GM12878 (cell line): ENCODE measurements at regions not wholly inside any gene's neighbourhood (a gene's known extent, or its start where the extent isn't known, plus 50 kb on each side); places are given as distances from the start of the nearest gene placed in this dataset.

Experiments used
- ATAC-seq: fragments of 200-7000 bp; cut with Tn5 transposase; 3 replicates; pipeline ENCODE4 v1.9.1; 2020; ENCODE audit warnings: mild to moderate bottlenecking, moderate library complexity
- BruUV-seq: library from RNA; stranded (reverse); fragments of 400-500 nt; replicated peaks from 2 replicates; lab custom pipeline; 2021; lab: Mats Ljungman, UMichigan
- CTCF ChIA-PET: fragments of 300-600 bp; sonication (Branson Sonifier 250); formaldehyde crosslinking; extraction: SDS; loops from one replicate; lab custom pipeline; 2021; ENCODE audit warnings: inconsistent platforms; lab: Yijun Ruan, JAX
- POLR2A ChIA-PET: fragments of 350-600 bp; formaldehyde crosslinking; extraction: SDS; loops from one replicate; lab custom pipeline; 2021; ENCODE audit warnings: inconsistent platforms; lab: Charles Lee
- RAD21 ChIA-PET: fragments of 300-600 bp; sonication (Branson Sonifier 250); formaldehyde crosslinking; loops from one replicate; lab custom pipeline; 2023; ENCODE audit warnings: antibody characterized with exemption; ENCODE audit not compliant: unreplicated experiment; lab: Charles Lee
- SMC1A ChIA-PET: fragments of 300-600 bp; sonication (Branson Sonifier 250); formaldehyde crosslinking; loops from one replicate; lab custom pipeline; 2023; ENCODE audit not compliant: unreplicated experiment, uncharacterized antibody; lab: Charles Lee
- DNase-seq: peaks from one replicate; pipeline ENCODE4 v3.0.0-alpha.2; 2011; ENCODE audit warnings: low read depth, low spot score
- FAIRE-seq: peaks from 3 replicates; lab custom pipeline; 2011; peaks lifted over from hg19 to GRCh38; lab: Jason Lieb, UNC
- H2AFZ ChIP-seq: 2 replicates; pipeline ENCODE4 v1.6.0; 2011; ENCODE audit warnings: low read depth, low read length, control low read depth; ENCODE audit not compliant: control insufficient read depth
- H3K27ac ChIP-seq: 2 replicates; pipeline ENCODE4 v1.5.1; 2011; ENCODE audit warnings: control low read depth; ENCODE audit not compliant: control insufficient read depth, insufficient read depth
- H3K27me3 ChIP-seq, 2 experiments: replicated peaks in 1 of 2; 2 replicates each; pipeline versions ENCODE4 v1.6.0 to v1.6.1; 2011; ENCODE audit warnings: low read length in 1 of 2; ENCODE audit not compliant: control insufficient read depth in 2 of 2, insufficient read depth in 2 of 2
- H3K36me3 ChIP-seq, 2 experiments: 2 replicates each; pipeline ENCODE4 v1.5.1; 2011; ENCODE audit warnings: low read length in 1 of 2; ENCODE audit not compliant: control insufficient read depth in 2 of 2, insufficient read depth in 2 of 2
- H3K4me1 ChIP-seq: 2 replicates; pipeline ENCODE4 v1.6.1; 2011; ENCODE audit warnings: mild to moderate bottlenecking, low read length, moderate library complexity, mixed read lengths; ENCODE audit not compliant: control insufficient read depth, insufficient read depth
- H3K4me2 ChIP-seq: 2 replicates; pipeline ENCODE4 v1.6.0; 2011; ENCODE audit warnings: control low read depth; ENCODE audit not compliant: control insufficient read depth, insufficient read depth
- H3K4me3 ChIP-seq: fragments of 200-600 bp; sonication (generic); 2 replicates; pipeline ENCODE4 v1.5.1; 2016
- H3K79me2 ChIP-seq: 2 replicates; pipeline ENCODE4 v1.6.0; 2011; ENCODE audit warnings: low read length; ENCODE audit not compliant: control insufficient read depth, insufficient read depth
- H3K9ac ChIP-seq: 2 replicates; pipeline ENCODE4 v1.8.0; 2011; ENCODE audit warnings: low read length, control low read depth, mixed read lengths; ENCODE audit not compliant: control insufficient read depth, insufficient read depth
- H3K9me3 ChIP-seq: replicated peaks from 3 replicates; pipeline ENCODE4 v1.5.1; 2011; ENCODE audit warnings: mild to moderate bottlenecking, low read length; ENCODE audit not compliant: control insufficient read depth, insufficient read depth
- H4K20me1 ChIP-seq: 2 replicates; pipeline ENCODE4 v1.6.0; 2011; ENCODE audit not compliant: control insufficient read depth, insufficient read depth
- FOXK2 ChIP-seq: fragments of 450-650 bp; IDR thresholded peaks from 2 replicates; pipeline ENCODE4 v1.6.1; 2017; ENCODE audit warnings: mild to moderate bottlenecking, moderate library complexity
- IKZF2 ChIP-seq, 2 experiments: fragments of 450-650 bp; IDR thresholded peaks; 2 replicates each; pipeline ENCODE4 v1.6.1; 2017; ENCODE audit warnings: mild to moderate bottlenecking in 2 of 2, moderate library complexity in 2 of 2
- POLR2AphosphoS2 ChIP-seq: IDR thresholded peaks from 2 replicates; pipeline ENCODE4 v1.6.1; 2011; ENCODE audit warnings: low read depth, mild to moderate bottlenecking, low read length, improper control_type of control experiment, moderate library complexity
- RAD21 ChIP-seq: IDR thresholded peaks from 2 replicates; pipeline ENCODE4 v1.6.1; 2011; ENCODE audit warnings: mild to moderate bottlenecking, low read depth, low read length, moderate library complexity; ENCODE audit not compliant: insufficient read depth
- RAD51 ChIP-seq: fragments of 450-650 bp; IDR thresholded peaks from 2 replicates; pipeline ENCODE4 v1.6.1; 2016; ENCODE audit warnings: moderate library complexity, mild to moderate bottlenecking, inconsistent platforms
- SMC3 ChIP-seq: IDR thresholded peaks from 2 replicates; pipeline ENCODE4 v1.6.1; 2011; ENCODE audit warnings: low read length, improper control_type of control experiment, borderline replicate concordance
- SPI1 ChIP-seq: IDR thresholded peaks from 2 replicates; pipeline ENCODE4 v1.6.1; 2011; ENCODE audit warnings: low read depth, mild to moderate bottlenecking, low read length, moderate library complexity, borderline replicate concordance; ENCODE audit not compliant: insufficient read depth
- TCF7 ChIP-seq: IDR thresholded peaks from 2 replicates; pipeline ENCODE4 v1.6.1; 2014; ENCODE audit warnings: antibody characterized with exemption, borderline replicate concordance
- ZBTB40 ChIP-seq: fragments of 450-650 bp; IDR thresholded peaks from 2 replicates; pipeline ENCODE4 v1.6.1; 2016; ENCODE audit warnings: mild to moderate bottlenecking, moderate library complexity, borderline replicate concordance
- WGBS: methylation state at CpG from one replicate; pipeline ENCODE4 v1.1.6; 2016; ENCODE audit warnings: low lambda C conversion rate; ENCODE audit not compliant: insufficient replicate concordance, insufficient coverage; ENCODE audit errors: missing lambda C conversion rate; 5-methylcytosine and 5-hydroxymethylcytosine counted together
- in situ Hi-C: fragments of 300-500 bp; cut with MboI; formaldehyde crosslinking; loops from 9 replicates; pipeline ENCODE4 v1.14.3; 2018; ENCODE audit warnings: mixed read lengths
- intact Hi-C: fragments of 100-400 bp; cut with micrococcal nuclease; formaldehyde crosslinking; loops from one replicate; pipeline ENCODE4 v1.14.2; 2022; ENCODE audit not compliant: unreplicated experiment
- TF ChIP-seq, protein P1 (sequence below): fragments of 450-650 bp; IDR thresholded peaks from 2 replicates; pipeline ENCODE4 v1.6.1; 2017; ENCODE audit warnings: borderline replicate concordance

DNA sequence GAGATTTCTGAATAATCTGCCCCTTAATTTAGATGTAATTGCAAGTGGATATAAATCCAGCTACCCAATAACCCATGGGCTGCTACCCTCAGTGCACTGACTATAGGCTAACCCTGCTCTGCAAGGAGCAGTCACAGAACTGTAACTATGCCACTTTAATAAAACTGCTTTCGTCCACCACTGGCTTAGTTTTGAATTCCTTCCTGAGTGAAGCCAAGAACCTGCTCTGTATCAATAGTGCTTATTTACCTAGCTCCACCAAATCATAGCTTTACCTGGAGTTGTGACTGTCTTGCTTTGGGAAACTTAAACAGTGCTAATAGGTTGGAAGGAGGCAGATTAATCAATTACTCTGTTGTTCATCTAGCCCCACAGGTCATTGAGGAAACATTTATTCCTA lies 1524.4 kb upstream of the SEL1L start:
- Histone ChIP-seq H3K9ac (no peak overlapping the region), H3K4me2 (no peak overlapping the region), H3K27ac (no peak overlapping the region), H3K4me1 (no peaks in the 10 kb centered on the region), H3K27me3 (no peaks in the 10 kb centered on the region), H4K20me1 (no peaks in the 10 kb centered on the region), H3K79me2 (no peaks in the 10 kb centered on the region), H3K9me3 (no peaks in the 10 kb centered on the region), H3K4me3 (no peak overlapping the region), H3K36me3 (no peaks in the 10 kb centered on the region), H2AFZ (no peak overlapping the region)
- TF ChIP-seq POLR2AphosphoS2 (no peak), TCF7 (no peak)
- ChIA-PET RAD21 (no interaction called here), SMC1A (no interaction called here), CTCF (interaction anchor here (1.9 kb wide), 1 partner anchor 14 kb away, joined by 4 read pairs; no protein-coding TSS in a partner anchor), POLR2A (interaction anchor here (0.6 kb wide), 1 partner anchor 973 kb away, joined by 3 read pairs; no protein-coding TSS in a partner anchor)
- no TSS peak for BruUV-seq
- in situ Hi-C loops (loop anchor here (25.0 kb wide), 1 partner anchor 1071 kb away; no protein-coding TSS in a partner anchor), intact Hi-C loops (no loop called here)
- WGBS, result 0% methylated on average over 1 of the region's 1 CpG
- FAIRE-seq (no peak), DNase-seq (no peak), ATAC-seq (no peak)

DNA sequence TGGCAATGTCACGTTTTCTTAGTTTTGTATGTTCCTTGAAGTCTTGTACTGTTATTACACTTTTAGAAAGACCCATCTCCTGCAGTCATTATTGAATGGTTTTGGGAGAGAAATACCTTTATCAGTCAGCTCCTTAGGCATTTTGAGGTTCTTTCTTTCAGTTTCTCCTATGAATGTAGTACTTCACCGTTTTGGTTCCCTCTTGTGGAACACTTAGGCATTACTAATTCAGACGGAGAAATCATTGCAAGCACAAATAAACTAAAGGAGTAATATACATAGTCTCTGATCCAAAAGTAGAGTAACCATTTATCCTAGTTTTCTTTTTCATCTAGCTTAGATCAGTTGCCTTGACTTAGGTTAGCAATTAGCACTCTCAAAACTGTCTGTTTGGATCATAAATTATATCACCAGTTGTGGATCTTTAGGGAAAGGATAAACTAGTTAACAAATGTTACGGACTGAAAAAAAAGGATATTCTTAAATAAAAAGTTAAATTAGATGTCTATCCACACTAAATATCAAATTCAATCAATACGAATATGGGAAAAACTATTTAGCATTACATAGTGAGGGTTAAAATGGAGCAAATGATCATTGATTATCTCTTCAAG lies 1538.3 kb upstream of the SEL1L start:
- Histone ChIP-seq H4K20me1 (no peaks in the 10 kb centered on the region), H3K9ac (no peak overlapping the region), H3K4me3 (no peak overlapping the region), H3K27me3 (no peaks in the 10 kb centered on the region), H3K27ac (no peak overlapping the region), H3K79me2 (no peaks in the 10 kb centered on the region), H3K4me1 (no peaks in the 10 kb centered on the region), H2AFZ (peak overlapping the region; percentile 65), H3K4me2 (no peak overlapping the region), H3K36me3 (no peaks in the 10 kb centered on the region), H3K9me3 (no peaks in the 10 kb centered on the region)
- ChIA-PET SMC1A (interaction anchor here (0.8 to 1.8 kb wide), 11 partner anchors 9 to 1447 kb away, joined by 3 to 5 read pairs (median 4); no protein-coding TSS in a partner anchor), POLR2A (no interaction called here), CTCF (interaction anchor here (0.7 to 2.1 kb wide), 20 partner anchors 10 to 1507 kb away, joined by 3 to 17 read pairs (median 3); no protein-coding TSS in a partner anchor), RAD21 (interaction anchor here (0.8 to 1.2 kb wide), 2 partner anchors 358 to 1082 kb away, joined by 4 read pairs; no protein-coding TSS in a partner anchor)
- 20% methylated on average over 5 of the region's 5 CpGs for WGBS
- intact Hi-C loops, result loop anchor here (1.0 to 2.0 kb wide), 3 partner anchors 73 to 1081 kb away; no protein-coding TSS in a partner anchor
- no peak for FAIRE-seq
- peak; percentile 11 for DNase-seq
- no TSS peak for BruUV-seq
- in situ Hi-C loops, result loop anchor here (25.0 kb wide), 1 partner anchor 1085 kb away; no protein-coding TSS in a partner anchor
- ATAC-seq, result peak; percentile 82
- TF ChIP-seq RAD21 (peak; percentile 46), FOXK2 (no peak), IKZF2 (IDR thresholded peaks at IDR 0.05) (peak in 1 of 2 experiments; percentile 18; a peak in 1 of 4 replicates), SPI1 (no peak), SMC3 (peak; percentile 61; the same call in 1 of the 2 replicates), ZBTB40 (no peak), RAD51 (no peak)
- TF ChIP-seq, protein P1, sequence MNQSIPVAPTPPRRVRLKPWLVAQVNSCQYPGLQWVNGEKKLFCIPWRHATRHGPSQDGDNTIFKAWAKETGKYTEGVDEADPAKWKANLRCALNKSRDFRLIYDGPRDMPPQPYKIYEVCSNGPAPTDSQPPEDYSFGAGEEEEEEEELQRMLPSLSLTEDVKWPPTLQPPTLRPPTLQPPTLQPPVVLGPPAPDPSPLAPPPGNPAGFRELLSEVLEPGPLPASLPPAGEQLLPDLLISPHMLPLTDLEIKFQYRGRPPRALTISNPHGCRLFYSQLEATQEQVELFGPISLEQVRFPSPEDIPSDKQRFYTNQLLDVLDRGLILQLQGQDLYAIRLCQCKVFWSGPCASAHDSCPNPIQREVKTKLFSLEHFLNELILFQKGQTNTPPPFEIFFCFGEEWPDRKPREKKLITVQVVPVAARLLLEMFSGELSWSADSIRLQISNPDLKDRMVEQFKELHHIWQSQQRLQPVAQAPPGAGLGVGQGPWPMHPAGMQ, result no peak
